Spleen (tissue), 11 donors: ENCODE measurements at regions not wholly inside any gene's neighbourhood (a gene's known extent, or its start where the extent isn't known, plus 50 kb on each side); places are given as distances from the start of the nearest gene placed in this dataset.

Source experiments
- DNase-seq: peaks from one replicate; pipeline ENCODE4 v3.0.0-alpha.2; 2020
- H3K27ac ChIP-seq, 8 donors: fragments of 200-600 bp; sonication (generic) in 7 of 8; 1 replicate in 4 of 8; 2 replicates in 4 of 8; pipeline versions ENCODE4 v1.5.0 to v1.8.0; 2016 to 2021; ENCODE audit warnings: inconsistent platforms in 4 of 8, mild to moderate bottlenecking in 4 of 8, moderate library complexity in 1 of 8
- H3K27me3 ChIP-seq, 7 donors: fragments of 200-600 bp; sonication (generic) in 6 of 7; replicated peaks in 1 of 7; 1 replicate in 4 of 7; 2 replicates in 3 of 7; pipeline versions ENCODE4 v1.5.0 to v1.8.0; 2016 to 2021; ENCODE audit warnings: inconsistent platforms in 3 of 7, mild to moderate bottlenecking in 1 of 7
- H3K36me3 ChIP-seq, 6 donors: fragments of 200-600 bp; sonication (generic) in 5 of 6; 1 replicate in 4 of 6; 2 replicates in 2 of 6; pipeline versions ENCODE4 v1.5.0 to v1.8.0; 2016 to 2021; ENCODE audit warnings: inconsistent platforms in 2 of 6
- H3K4me1 ChIP-seq, 6 donors: fragments of 200-600 bp; sonication (generic) in 5 of 6; 1 replicate in 3 of 6; 2 replicates in 3 of 6; pipeline versions ENCODE4 v1.5.0 to v1.8.0; 2016 to 2021; ENCODE audit warnings: inconsistent platforms in 3 of 6
- H3K4me3 ChIP-seq, 8 donors: fragments of 200-600 bp; sonication (generic) in 7 of 8; 1 replicate in 4 of 8; 2 replicates in 4 of 8; pipeline versions ENCODE4 v1.5.0 to v1.8.0; 2016 to 2021; ENCODE audit warnings: inconsistent platforms in 4 of 8, mild to moderate bottlenecking in 4 of 8, moderate library complexity in 2 of 8
- H3K9me3 ChIP-seq, 8 donors: fragments of 200-600 bp; sonication (generic) in 7 of 8; 1 replicate in 4 of 8; 2 replicates in 4 of 8; pipeline versions ENCODE4 v1.5.0 to v1.8.0; 2016 to 2021; ENCODE audit warnings: inconsistent platforms in 4 of 8
- CTCF ChIP-seq, 11 experiments: fragments of 200-600 bp in 7 of 11; fragments of 450-650 bp in 4 of 11; sonication (generic) in 4 of 11; IDR thresholded peaks in 8 of 11; conservative IDR thresholded peaks in 3 of 11; 1 replicate in 7 of 11; 2 replicates in 4 of 11; pipeline versions ENCODE4 v1.4.0 to v1.8.0; 2016 to 2021; ENCODE audit warnings: antibody characterized with exemption in 11 of 11, inconsistent platforms in 4 of 11, mild to moderate bottlenecking in 1 of 11
- POLR2A ChIP-seq, 3 donors: fragments of 450-650 bp; IDR thresholded peaks; one replicate each; pipeline ENCODE4 v1.5.1; 2017; ENCODE audit warnings: antibody characterized with exemption in 3 of 3, mild to moderate bottlenecking in 1 of 3
- POLR2AphosphoS5 ChIP-seq, 3 donors: sonication (generic); formaldehyde crosslinking; IDR thresholded peaks; one replicate each; pipeline ENCODE4 v1.5.1; 2017; ENCODE audit warnings: antibody characterized with exemption in 3 of 3
- WGBS, 5 donors: extraction: QIAGEN DNeasy Blood & Tissue Kit in 3 of 5; methylation state at CpG; one replicate each; pipeline versions ENCODE4 v1.1.5 to v1.1.7; 2013 to 2018; 5-methylcytosine and 5-hydroxymethylcytosine counted together
- intact Hi-C: fragments of 100-400 bp; cut with DNase I; formaldehyde crosslinking; loops from one replicate; pipeline ENCODE4 v1.15.0; 2023; ENCODE audit warnings: low total_unique reads
- donor health status: healthy with polysubstance abuse.
- donor health status: DM: no; HTN: no; CAD: no; lungs with moderate emphysema.
- donor health status: DM: no; HTN: no; CAD: no.
- donor health status: Bipolar disorder and iron deficiency.
- donor health status: healthy.
- donor health status: DM: no; HTN: no; CAD: no.
- donor health status: DM: yes; HTN: yes; CAD: no.

- DNase-seq, result no peak
- H3K9me3 ChIP-seq, result peaks cover 0 to 4% (median 0%) of the 10 kb centered on the region in 8 donors
- H3K4me1 ChIP-seq, result peaks cover 0 to 38% (median 18%) of the 10 kb centered on the region in 6 donors
- 80 to 86% (median 85%) methylated on average over 15 of the region's 15 CpGs for WGBS, 5 donors
- TF ChIP-seq POLR2AphosphoS5 (IDR thresholded peaks at IDR 0.05) (no peak), CTCF (IDR thresholded peaks at IDR 0.05 in 8 of 11, conservative IDR thresholded peaks at IDR 0.05 in 3 of 11) (no peak), POLR2A (IDR thresholded peaks at IDR 0.05) (no peak)
- intact Hi-C loops, result no loop called here
- H3K36me3 ChIP-seq, result no peaks in the 10 kb centered on the region
- peak overlapping the region in 5 of 8 donors; percentile 12 to 66 (median 38) for H3K27ac ChIP-seq
- peaks cover 0 to 34% (median 5%) of the 10 kb centered on the region in 7 donors for H3K27me3 ChIP-seq
- H3K4me3 ChIP-seq, result no peak overlapping the region
Observed at GRCh38 chr15:70164910-70165715, 67.4 kb upstream of the TLE3 start.

GRCh38 chr15:70164156-70164900 lies 66.6 kb upstream of the TLE3 start:
- intact Hi-C loops, result no loop called here
- no peak for DNase-seq
- no peak overlapping the region for H3K27ac ChIP-seq
- peaks cover 0 to 46% (median 23%) of the 10 kb centered on the region in 6 donors for H3K4me1 ChIP-seq
- no peak for TF ChIP-seq POLR2AphosphoS5 (IDR thresholded peaks at IDR 0.05)
- no peak for TF ChIP-seq POLR2A (IDR thresholded peaks at IDR 0.05)
- no peak for TF ChIP-seq CTCF (IDR thresholded peaks at IDR 0.05 in 8 of 11, conservative IDR thresholded peaks at IDR 0.05 in 3 of 11)
- H3K36me3 ChIP-seq, result no peaks in the 10 kb centered on the region
- peaks cover 0 to 42% (median 7%) of the 10 kb centered on the region in 7 donors for H3K27me3 ChIP-seq
- H3K4me3 ChIP-seq, result no peak overlapping the region
- WGBS, 5 donors, result 90 to 94% (median 91%) methylated on average over 3 of the region's 3 CpGs
- H3K9me3 ChIP-seq, result peaks cover 0 to 4% (median 0%) of the 10 kb centered on the region in 8 donors

DNA sequence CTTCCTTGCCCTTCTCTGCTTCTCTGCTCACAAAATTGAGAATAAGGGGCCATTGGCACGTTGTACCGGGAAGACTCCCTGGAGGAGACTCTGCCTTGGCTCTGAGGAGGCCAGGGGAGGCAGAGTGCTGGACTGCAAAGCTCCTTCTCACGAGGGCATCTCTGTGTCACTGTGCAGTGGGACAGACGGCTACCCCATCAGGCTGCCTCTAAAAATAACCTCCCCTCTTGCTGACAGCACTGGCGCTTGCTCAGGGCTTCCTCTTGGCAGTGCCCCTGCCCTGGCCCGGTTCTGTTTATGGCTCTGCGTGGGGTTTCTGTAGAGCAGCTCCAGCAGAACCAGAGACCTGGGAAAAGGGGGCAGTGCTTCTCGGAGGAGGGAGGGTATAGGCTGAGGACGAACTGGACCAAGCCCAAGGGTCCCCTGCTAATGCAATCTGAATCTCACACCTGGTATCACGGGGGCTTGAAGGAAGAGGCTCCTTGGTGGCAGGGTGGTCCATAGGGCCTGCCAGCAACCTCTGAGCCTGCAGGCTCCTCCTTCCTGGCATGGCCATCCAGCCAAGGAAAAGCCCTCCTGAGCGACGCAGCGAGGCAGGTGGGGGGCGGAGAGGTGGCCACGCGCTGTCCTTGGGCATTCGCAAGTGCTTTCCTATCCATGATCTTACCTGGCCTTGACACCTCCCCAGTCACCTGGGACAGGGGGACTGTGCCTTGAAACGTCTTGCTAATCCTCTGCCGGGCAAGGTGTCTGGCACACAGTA lies 63.3 kb upstream of the TLE3 start:
- no peak overlapping the region for H3K4me3 ChIP-seq
- H3K36me3 ChIP-seq, result no peaks in the 10 kb centered on the region
- H3K9me3 ChIP-seq, result peaks cover 0 to 4% (median 0%) of the 10 kb centered on the region in 8 donors
- no peak overlapping the region for H3K27ac ChIP-seq
- no peak for DNase-seq
- TF ChIP-seq CTCF (IDR thresholded peaks at IDR 0.05 in 8 of 11, conservative IDR thresholded peaks at IDR 0.05 in 3 of 11) (no peak), POLR2AphosphoS5 (IDR thresholded peaks at IDR 0.05) (no peak), POLR2A (IDR thresholded peaks at IDR 0.05) (no peak)
- 67 to 78% (median 71%) methylated on average over 18 to 19 of the region's 19 CpGs for WGBS, 5 donors
- intact Hi-C loops, result no loop called here
- peaks cover 0 to 44% (median 16%) of the 10 kb centered on the region in 6 donors for H3K4me1 ChIP-seq
- H3K27me3 ChIP-seq, result peaks cover 0 to 61% (median 8%) of the 10 kb centered on the region in 7 donors
